ENCODE measurements at regions not wholly inside any gene's neighbourhood (a gene's known extent, or its start where the extent isn't known, plus 50 kb on each side); places are given as distances from the start of the nearest gene placed in this dataset.
"Not testable (repeated sequence)": the region's sequence is repeated elsewhere in the genome, so short reads cannot be mapped to it uniquely, and the experiment has no call there.

DNA sequence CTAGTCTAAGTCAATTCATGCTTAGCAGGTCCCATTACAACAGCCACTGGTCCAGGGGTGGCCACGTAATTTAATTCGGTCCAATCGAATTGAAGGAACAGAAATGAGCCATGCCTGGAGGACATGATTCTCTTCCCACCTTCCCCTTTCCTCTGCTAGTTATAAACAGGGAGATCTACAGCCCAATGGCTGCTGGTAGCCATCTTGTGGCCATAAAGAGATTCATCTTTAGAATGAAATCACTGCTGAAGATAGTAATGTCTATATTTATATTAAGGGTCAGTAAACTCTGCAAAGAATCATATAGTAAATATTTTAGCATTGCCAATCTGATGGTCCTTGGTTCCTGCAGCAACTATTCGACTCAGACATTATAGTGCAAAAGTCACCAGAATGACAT lies 530.6 kb downstream of the TTLL7 start:
- H3K27ac ChIP-seq (ENCODE audit: low read depth, low read length); H3K27me3 ChIP-seq (ENCODE audit: insufficient read depth, low read length); H3K9me3 ChIP-seq (ENCODE audit: low read depth, low read length); H3K4me2 ChIP-seq (ENCODE audit: insufficient read depth, low read length); H3K4me1 ChIP-seq (ENCODE audit: insufficient read depth, low read length); DNase-seq (ENCODE audit: insufficient read length, low spot score, missing footprints); H3K79me2 ChIP-seq (ENCODE audit: insufficient read depth, low read length); H4K20me1 ChIP-seq (ENCODE audit: insufficient read depth, low read length); H3K36me3 ChIP-seq (ENCODE audit: insufficient read depth, low read length); H2AFZ ChIP-seq (ENCODE audit: low read length); H3K4me3 ChIP-seq (ENCODE audit: insufficient read depth, low read length): not testable (repeated sequence)

GRCh38 chr1:83457735-83458248 lies 541.1 kb downstream of the TTLL7 start:
- H3K9me3 ChIP-seq (ENCODE audit: low read depth, low read length); H3K27ac ChIP-seq (ENCODE audit: low read depth, low read length); H3K27me3 ChIP-seq (ENCODE audit: insufficient read depth, low read length); H3K4me2 ChIP-seq (ENCODE audit: insufficient read depth, low read length); H2AFZ ChIP-seq (ENCODE audit: low read length); H4K20me1 ChIP-seq (ENCODE audit: insufficient read depth, low read length); H3K4me1 ChIP-seq (ENCODE audit: insufficient read depth, low read length); DNase-seq (ENCODE audit: insufficient read length, low spot score, missing footprints); H3K4me3 ChIP-seq (ENCODE audit: insufficient read depth, low read length); H3K79me2 ChIP-seq (ENCODE audit: insufficient read depth, low read length); H3K36me3 ChIP-seq (ENCODE audit: insufficient read depth, low read length): not testable (repeated sequence)

- not testable (repeated sequence) for DNase-seq (ENCODE audit: insufficient read length, low spot score, missing footprints); H3K27ac ChIP-seq (ENCODE audit: low read depth, low read length); H3K36me3 ChIP-seq (ENCODE audit: insufficient read depth, low read length); H2AFZ ChIP-seq (ENCODE audit: low read length); H3K27me3 ChIP-seq (ENCODE audit: insufficient read depth, low read length); H3K9me3 ChIP-seq (ENCODE audit: low read depth, low read length); H4K20me1 ChIP-seq (ENCODE audit: insufficient read depth, low read length); H3K79me2 ChIP-seq (ENCODE audit: insufficient read depth, low read length); H3K4me3 ChIP-seq (ENCODE audit: insufficient read depth, low read length); H3K4me1 ChIP-seq (ENCODE audit: insufficient read depth, low read length); H3K4me2 ChIP-seq (ENCODE audit: insufficient read depth, low read length)
Observed at GRCh38 chr1:83457281-83457680, 541.7 kb downstream of the TTLL7 start.

- not testable (repeated sequence) for DNase-seq (ENCODE audit: insufficient read length, low spot score, missing footprints); H2AFZ ChIP-seq (ENCODE audit: low read length); H3K4me1 ChIP-seq (ENCODE audit: insufficient read depth, low read length); H3K36me3 ChIP-seq (ENCODE audit: insufficient read depth, low read length); H3K4me3 ChIP-seq (ENCODE audit: insufficient read depth, low read length); H3K27ac ChIP-seq (ENCODE audit: low read depth, low read length); H3K27me3 ChIP-seq (ENCODE audit: insufficient read depth, low read length); H4K20me1 ChIP-seq (ENCODE audit: insufficient read depth, low read length); H3K4me2 ChIP-seq (ENCODE audit: insufficient read depth, low read length); H3K79me2 ChIP-seq (ENCODE audit: insufficient read depth, low read length); H3K9me3 ChIP-seq (ENCODE audit: low read depth, low read length)
Observed at GRCh38 chr1:83455753-83456152, 543.2 kb downstream of the TTLL7 start.

- not testable (repeated sequence) for H3K4me3 ChIP-seq (ENCODE audit: insufficient read depth, low read length); H3K27me3 ChIP-seq (ENCODE audit: insufficient read depth, low read length); H4K20me1 ChIP-seq (ENCODE audit: insufficient read depth, low read length); H3K79me2 ChIP-seq (ENCODE audit: insufficient read depth, low read length); DNase-seq (ENCODE audit: insufficient read length, low spot score, missing footprints); H2AFZ ChIP-seq (ENCODE audit: low read length); H3K9me3 ChIP-seq (ENCODE audit: low read depth, low read length); H3K4me2 ChIP-seq (ENCODE audit: insufficient read depth, low read length); H3K27ac ChIP-seq (ENCODE audit: low read depth, low read length); H3K4me1 ChIP-seq (ENCODE audit: insufficient read depth, low read length); H3K36me3 ChIP-seq (ENCODE audit: insufficient read depth, low read length)
Observed at GRCh38 chr1:83445873-83446272, 553.1 kb downstream of the TTLL7 start.

GRCh38 chr1:83442412-83442811 lies 556.5 kb downstream of the TTLL7 start:
- H3K79me2 ChIP-seq (ENCODE audit: insufficient read depth, low read length); H3K9me3 ChIP-seq (ENCODE audit: low read depth, low read length); H2AFZ ChIP-seq (ENCODE audit: low read length); H3K4me3 ChIP-seq (ENCODE audit: insufficient read depth, low read length); H4K20me1 ChIP-seq (ENCODE audit: insufficient read depth, low read length); H3K36me3 ChIP-seq (ENCODE audit: insufficient read depth, low read length); H3K27ac ChIP-seq (ENCODE audit: low read depth, low read length); H3K4me1 ChIP-seq (ENCODE audit: insufficient read depth, low read length); DNase-seq (ENCODE audit: insufficient read length, low spot score, missing footprints); H3K4me2 ChIP-seq (ENCODE audit: insufficient read depth, low read length); H3K27me3 ChIP-seq (ENCODE audit: insufficient read depth, low read length): not testable (repeated sequence)

- H3K4me1 ChIP-seq (ENCODE audit: insufficient read depth, low read length); H3K36me3 ChIP-seq (ENCODE audit: insufficient read depth, low read length); H3K4me3 ChIP-seq (ENCODE audit: insufficient read depth, low read length); H3K27me3 ChIP-seq (ENCODE audit: insufficient read depth, low read length); H3K4me2 ChIP-seq (ENCODE audit: insufficient read depth, low read length); H3K79me2 ChIP-seq (ENCODE audit: insufficient read depth, low read length); H2AFZ ChIP-seq (ENCODE audit: low read length); H3K9me3 ChIP-seq (ENCODE audit: low read depth, low read length); H4K20me1 ChIP-seq (ENCODE audit: insufficient read depth, low read length); DNase-seq (ENCODE audit: insufficient read length, low spot score, missing footprints); H3K27ac ChIP-seq (ENCODE audit: low read depth, low read length): not testable (repeated sequence)
Observed at GRCh38 chr1:83440586-83440985, 558.3 kb downstream of the TTLL7 start.

- H2AFZ ChIP-seq (ENCODE audit: low read length); H3K4me1 ChIP-seq (ENCODE audit: insufficient read depth, low read length); H3K36me3 ChIP-seq (ENCODE audit: insufficient read depth, low read length); H4K20me1 ChIP-seq (ENCODE audit: insufficient read depth, low read length); H3K4me2 ChIP-seq (ENCODE audit: insufficient read depth, low read length); H3K4me3 ChIP-seq (ENCODE audit: insufficient read depth, low read length); H3K79me2 ChIP-seq (ENCODE audit: insufficient read depth, low read length); H3K27me3 ChIP-seq (ENCODE audit: insufficient read depth, low read length); DNase-seq (ENCODE audit: insufficient read length, low spot score, missing footprints); H3K27ac ChIP-seq (ENCODE audit: low read depth, low read length); H3K9me3 ChIP-seq (ENCODE audit: low read depth, low read length): not testable (repeated sequence)
Observed at GRCh38 chr1:83440021-83440420, 558.9 kb downstream of the TTLL7 start.

DNA sequence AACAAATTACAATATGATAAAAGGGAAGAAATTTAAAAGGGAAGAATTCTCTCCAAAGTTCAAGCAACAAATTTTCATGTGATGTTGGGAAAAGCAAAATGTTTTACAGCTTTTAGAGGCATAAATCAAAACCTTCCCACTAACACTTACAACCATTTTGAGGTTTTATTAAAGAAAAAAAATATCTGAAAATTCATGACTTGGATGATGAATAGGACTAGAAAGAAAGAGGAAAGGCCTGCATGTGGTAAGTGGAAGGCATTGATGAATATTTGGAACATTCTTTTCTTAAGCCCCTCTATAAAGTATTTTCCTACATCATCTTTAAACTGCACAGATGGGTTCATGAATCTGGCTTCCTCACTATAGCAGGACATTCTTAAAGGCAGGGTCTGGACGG lies 560.6 kb downstream of the TTLL7 start:
- H3K9me3 ChIP-seq (ENCODE audit: low read depth, low read length); H3K27ac ChIP-seq (ENCODE audit: low read depth, low read length); H4K20me1 ChIP-seq (ENCODE audit: insufficient read depth, low read length); H3K4me1 ChIP-seq (ENCODE audit: insufficient read depth, low read length); H3K79me2 ChIP-seq (ENCODE audit: insufficient read depth, low read length); H2AFZ ChIP-seq (ENCODE audit: low read length); H3K27me3 ChIP-seq (ENCODE audit: insufficient read depth, low read length); DNase-seq (ENCODE audit: insufficient read length, low spot score, missing footprints); H3K4me2 ChIP-seq (ENCODE audit: insufficient read depth, low read length); H3K36me3 ChIP-seq (ENCODE audit: insufficient read depth, low read length); H3K4me3 ChIP-seq (ENCODE audit: insufficient read depth, low read length): not testable (repeated sequence)
